ENCODE measurements at regions not wholly inside any gene's neighbourhood (a gene's known extent, or its start where the extent isn't known, plus 50 kb on each side); places are given as distances from the start of the nearest gene placed in this dataset.

- intact Hi-C loops (cut with micrococcal nuclease; ENCODE audit: unreplicated experiment) (no loop called here), in situ Hi-C loops (cut with MboI) (no loop called here)
- no peak overlapping the region for H3K4me3 ChIP-seq
- H3K36me3 ChIP-seq (ENCODE audit: control insufficient read depth in 2 of 2, insufficient read depth in 2 of 2, low read length in 1 of 2), result no peaks in the 10 kb centered on the region
- H3K27ac ChIP-seq (ENCODE audit: control insufficient read depth, insufficient read depth), result no peak overlapping the region
- no peak overlapping the region for H2AFZ ChIP-seq (ENCODE audit: control insufficient read depth, low read depth, low read length)
- H3K4me2 ChIP-seq (ENCODE audit: control insufficient read depth, insufficient read depth), result no peak overlapping the region
- FAIRE-seq (no peak), DNase-seq (ENCODE audit: low read depth, low spot score) (no peak), ATAC-seq (no peak)
- H3K79me2 ChIP-seq (ENCODE audit: control insufficient read depth, insufficient read depth, low read length), result no peaks in the 10 kb centered on the region
- POLR2A ChIA-PET, result interaction anchor here (1.3 kb wide), 1 partner anchor 9 kb away, joined by 4 read pairs; no protein-coding TSS in a partner anchor
- CTCF ChIA-PET, result no interaction called here
- no TSS peak for BruUV-seq (replicated peaks)
- no peaks in the 10 kb centered on the region for H3K27me3 ChIP-seq (replicated peaks in 1 of 2; ENCODE audit: control insufficient read depth in 2 of 2, insufficient read depth in 2 of 2, low read length in 1 of 2)
- H3K9ac ChIP-seq (ENCODE audit: control insufficient read depth, insufficient read depth, low read length), result no peak overlapping the region
- TF ChIP-seq NFYA (IDR thresholded peaks at IDR 0.05; ENCODE audit: borderline replicate concordance, low read depth, low read length) (no peak), ATF7 (IDR thresholded peaks at IDR 0.05; ENCODE audit: low read depth) (no peak)
- WGBS (ENCODE audit: insufficient coverage, insufficient replicate concordance, low lambda C conversion rate, missing lambda C conversion rate), result 40% methylated on average over 5 of the region's 5 CpGs
- H3K4me1 ChIP-seq (ENCODE audit: control insufficient read depth, insufficient read depth, low read length), result no peaks in the 10 kb centered on the region
- H3K9me3 ChIP-seq (replicated peaks; ENCODE audit: control insufficient read depth, insufficient read depth, low read length), result no peaks in the 10 kb centered on the region
- SMC1A ChIA-PET (ENCODE audit: uncharacterized antibody, unreplicated experiment), result interaction anchor here (0.6 to 1.6 kb wide), 4 partner anchors 10 to 76 kb away, joined by 3 to 4 read pairs (median 3); no protein-coding TSS in a partner anchor
- RAD21 ChIA-PET (ENCODE audit: unreplicated experiment), result no interaction called here
- H4K20me1 ChIP-seq (ENCODE audit: control insufficient read depth, insufficient read depth), result no peaks in the 10 kb centered on the region
These were observed 134.2 kb upstream of the TNFSF4 start for GRCh38 chr1:173341307-173341706.

- H3K4me3 ChIP-seq, result no peak overlapping the region
- H3K27me3 ChIP-seq (replicated peaks in 1 of 2; ENCODE audit: control insufficient read depth in 2 of 2, insufficient read depth in 2 of 2, low read length in 1 of 2), result no peaks in the 10 kb centered on the region
- no peaks in the 10 kb centered on the region for H3K9me3 ChIP-seq (replicated peaks; ENCODE audit: control insufficient read depth, insufficient read depth, low read length)
- ChIA-PET CTCF (no interaction called here), POLR2A (interaction anchor here (1.3 kb wide), 1 partner anchor 8 kb away, joined by 4 read pairs; no protein-coding TSS in a partner anchor), RAD21 (ENCODE audit: unreplicated experiment) (no interaction called here), SMC1A (ENCODE audit: uncharacterized antibody, unreplicated experiment) (interaction anchor here (0.6 to 1.6 kb wide), 3 partner anchors 10 to 76 kb away, joined by 3 to 4 read pairs (median 3); no protein-coding TSS in a partner anchor)
- H3K79me2 ChIP-seq (ENCODE audit: control insufficient read depth, insufficient read depth, low read length), result no peaks in the 10 kb centered on the region
- in situ Hi-C loops (cut with MboI) (no loop called here), intact Hi-C loops (cut with micrococcal nuclease; ENCODE audit: unreplicated experiment) (no loop called here)
- 94% methylated on average over 1 of the region's 1 CpG for WGBS (ENCODE audit: insufficient coverage, insufficient replicate concordance, low lambda C conversion rate, missing lambda C conversion rate)
- H4K20me1 ChIP-seq (ENCODE audit: control insufficient read depth, insufficient read depth), result no peaks in the 10 kb centered on the region
- no peaks in the 10 kb centered on the region for H3K4me1 ChIP-seq (ENCODE audit: control insufficient read depth, insufficient read depth, low read length)
- no peaks in the 10 kb centered on the region for H3K36me3 ChIP-seq (ENCODE audit: control insufficient read depth in 2 of 2, insufficient read depth in 2 of 2, low read length in 1 of 2)
- ATAC-seq (no peak), DNase-seq (ENCODE audit: low read depth, low spot score) (no peak), FAIRE-seq (no peak)
- no TSS peak for BruUV-seq (replicated peaks)
- TF ChIP-seq, protein P1, sequence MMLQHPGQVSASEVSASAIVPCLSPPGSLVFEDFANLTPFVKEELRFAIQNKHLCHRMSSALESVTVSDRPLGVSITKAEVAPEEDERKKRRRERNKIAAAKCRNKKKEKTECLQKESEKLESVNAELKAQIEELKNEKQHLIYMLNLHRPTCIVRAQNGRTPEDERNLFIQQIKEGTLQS (IDR thresholded peaks at IDR 0.05; ENCODE audit: borderline replicate concordance, extremely low read depth, low read depth, low read length), result no peak
- TF ChIP-seq WRNIP1 (IDR thresholded peaks at IDR 0.05; ENCODE audit: borderline replicate concordance, low read depth, low read length) (no peak), TCF12 (IDR thresholded peaks at IDR 0.05; ENCODE audit: low read depth, low read length) (no peak), NFXL1 (IDR thresholded peaks at IDR 0.05; ENCODE audit: borderline replicate concordance) (no peak), BCL3 (IDR thresholded peaks at IDR 0.05; ENCODE audit: borderline replicate concordance, insufficient read depth, low read depth, low read length, poor library complexity, severe bottlenecking) (no peak), IRF3 (IDR thresholded peaks at IDR 0.05) (no peak), SP1 (IDR thresholded peaks at IDR 0.05; ENCODE audit: low read depth, low read length) (no peak), BMI1 (IDR thresholded peaks at IDR 0.05; ENCODE audit: borderline replicate concordance) (no peak), ZBED1 (IDR thresholded peaks at IDR 0.05; ENCODE audit: borderline replicate concordance) (no peak)
- no peak overlapping the region for H3K27ac ChIP-seq (ENCODE audit: control insufficient read depth, insufficient read depth)
- H2AFZ ChIP-seq (ENCODE audit: control insufficient read depth, low read depth, low read length), result no peak overlapping the region
- H3K4me2 ChIP-seq (ENCODE audit: control insufficient read depth, insufficient read depth), result no peak overlapping the region
- H3K9ac ChIP-seq (ENCODE audit: control insufficient read depth, insufficient read depth, low read length), result no peak overlapping the region
These were observed 134.8 kb upstream of the TNFSF4 start for GRCh38 chr1:173341971-173342370.

All from GM12878 (cell line).